ENCODE measurements at regions not wholly inside any gene's neighbourhood (a gene's known extent, or its start where the extent isn't known, plus 50 kb on each side); places are given as distances from the start of the nearest gene placed in this dataset.

DNA sequence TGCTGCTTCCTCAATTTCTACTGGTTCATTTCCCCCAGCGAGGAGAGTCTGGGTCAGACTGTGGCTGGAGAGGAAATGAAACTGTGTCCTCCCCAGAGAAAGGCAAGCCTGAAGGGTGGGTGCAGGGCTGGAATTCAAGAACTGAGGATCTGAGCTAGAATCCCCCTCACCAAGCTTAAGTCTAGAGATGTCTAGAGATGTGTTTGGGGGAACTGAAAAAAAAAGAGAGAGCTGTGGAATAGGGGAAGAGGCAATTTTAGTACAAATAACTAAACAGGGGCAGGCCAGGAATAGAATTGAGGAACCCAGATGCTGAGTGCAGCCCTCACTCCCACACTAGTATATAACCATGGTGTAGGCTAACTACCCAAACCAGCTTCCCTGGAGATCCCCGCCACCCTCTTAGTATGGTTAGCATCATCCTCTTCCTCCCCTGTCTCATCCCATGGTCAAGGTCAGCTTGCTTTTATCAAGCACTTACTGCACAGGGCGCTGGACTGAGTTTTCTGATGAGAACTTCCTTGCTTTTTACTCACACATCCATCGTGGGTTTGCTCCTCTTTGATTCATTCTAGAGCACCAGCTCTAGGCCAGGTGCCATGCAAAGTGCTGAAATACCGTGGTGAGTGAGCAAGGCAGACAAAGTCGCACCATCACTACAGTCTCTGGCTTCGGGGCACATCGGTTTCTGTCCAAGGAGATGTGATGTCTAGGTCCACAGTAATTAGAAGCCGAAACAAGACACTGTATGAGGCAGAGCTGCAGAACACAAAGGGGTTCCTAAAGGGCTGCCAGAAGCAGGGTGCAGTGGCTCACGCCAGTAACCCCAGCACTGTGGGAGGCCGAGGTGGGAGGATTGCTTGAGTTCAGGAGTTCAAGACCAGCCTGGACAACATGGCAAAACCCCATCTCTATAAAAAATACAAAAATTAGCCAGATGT lies 112.9 kb upstream of the IPO9 start:
- CTCF ChIA-PET, result interaction anchor here (2.0 kb wide), 1 partner anchor 11 kb away, joined by 6 read pairs; no protein-coding TSS in a partner anchor
- Mint-ChIP-seq H3K27me3 (peaks cover 1% of the 10 kb centered on the region), H3K4me3 (no peak overlapping the region), H3K4me1 (no peaks in the 10 kb centered on the region), H3K9me3 (no peaks in the 10 kb centered on the region), H3K36me3 (ENCODE audit: low read depth) (no peaks in the 10 kb centered on the region), H3K27ac (no peak overlapping the region)
- no peak for DNase-seq
- POLR2A ChIA-PET, result no interaction called here

GRCh38 chr1:201716742-201717135 lies 112.2 kb upstream of the IPO9 start:
- CTCF ChIA-PET, result interaction anchor here (2.0 kb wide), 1 partner anchor 10 kb away, joined by 6 read pairs; no protein-coding TSS in a partner anchor
- no peak for DNase-seq
- Mint-ChIP-seq H3K4me3 (no peak overlapping the region), H3K9me3 (no peaks in the 10 kb centered on the region), H3K36me3 (ENCODE audit: low read depth) (no peaks in the 10 kb centered on the region), H3K4me1 (no peaks in the 10 kb centered on the region), H3K27ac (no peak overlapping the region), H3K27me3 (peaks cover 1% of the 10 kb centered on the region)
- POLR2A ChIA-PET, result no interaction called here

DNA sequence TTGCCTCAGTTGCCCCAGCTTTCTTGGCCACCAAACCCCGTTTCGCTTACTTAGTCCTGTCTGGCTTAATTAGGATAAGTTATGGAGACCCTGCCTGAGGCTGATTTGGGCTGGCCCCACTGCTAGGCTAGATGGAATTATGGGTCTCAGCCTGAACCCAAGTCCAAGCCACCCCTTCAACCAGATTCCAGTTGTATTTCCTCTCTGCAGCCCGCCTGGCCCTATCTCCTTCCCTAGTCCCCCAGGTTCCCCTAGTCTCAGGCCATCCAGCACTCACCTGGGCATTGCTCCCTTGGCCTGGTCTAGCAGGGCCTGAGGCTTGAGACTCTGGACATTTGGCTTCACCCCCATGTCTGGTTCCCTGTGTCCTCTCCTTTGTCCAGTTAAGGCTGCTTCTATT lies 111.7 kb upstream of the IPO9 start:
- no peaks in the 10 kb centered on the region for H3K9me3 Mint-ChIP-seq
- H3K27ac Mint-ChIP-seq, result no peak overlapping the region
- no peak for DNase-seq
- no peaks in the 10 kb centered on the region for H3K27me3 Mint-ChIP-seq
- H3K4me3 Mint-ChIP-seq, result no peak overlapping the region
- POLR2A ChIA-PET, result no interaction called here
- CTCF ChIA-PET, result interaction anchor here (2.0 kb wide), 1 partner anchor 10 kb away, joined by 6 read pairs; no protein-coding TSS in a partner anchor
- H3K36me3 Mint-ChIP-seq (ENCODE audit: low read depth), result no peaks in the 10 kb centered on the region
- H3K4me1 Mint-ChIP-seq, result no peaks in the 10 kb centered on the region

DNA sequence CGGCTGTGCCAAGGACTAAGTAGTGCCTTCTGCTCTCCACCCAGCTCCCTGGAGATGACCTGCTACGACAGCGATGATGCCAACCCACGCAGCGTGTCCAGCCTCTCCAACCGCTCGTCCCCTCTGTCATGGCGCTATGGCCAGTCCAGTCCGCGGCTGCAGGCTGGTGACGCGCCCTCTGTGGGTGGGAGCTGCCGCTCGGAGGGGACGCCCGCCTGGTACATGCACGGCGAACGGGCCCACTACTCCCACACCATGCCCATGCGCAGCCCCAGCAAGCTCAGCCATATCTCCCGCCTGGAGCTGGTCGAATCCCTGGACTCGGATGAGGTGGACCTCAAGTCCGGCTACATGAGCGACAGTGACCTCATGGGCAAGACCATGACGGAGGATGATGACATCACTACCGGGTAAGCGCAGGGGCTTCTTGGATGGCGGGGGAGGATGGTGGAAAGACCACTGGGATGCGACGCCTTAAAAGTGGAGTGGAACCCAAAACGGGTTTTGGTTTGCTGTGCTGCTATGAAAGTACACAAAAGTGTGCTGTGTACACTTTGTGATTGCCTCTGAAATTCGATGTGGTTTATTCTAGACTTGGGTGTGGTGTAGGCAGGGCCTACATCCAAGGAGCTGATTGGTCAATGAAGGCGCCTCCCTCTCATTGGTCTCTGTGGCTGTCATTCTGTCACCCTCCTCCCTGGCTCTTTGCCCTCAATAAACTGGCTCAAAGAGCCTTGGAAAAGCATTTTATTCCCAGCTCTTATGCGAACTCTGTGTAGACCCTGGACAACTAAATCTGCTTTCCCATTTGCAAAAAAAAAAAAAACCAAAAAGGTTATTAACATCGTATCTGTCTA lies 110.4 kb upstream of the IPO9 start:
- DNase-seq, result no peak
- Mint-ChIP-seq H3K36me3 (ENCODE audit: low read depth) (no peaks in the 10 kb centered on the region), H3K4me3 (no peak overlapping the region), H3K27me3 (no peaks in the 10 kb centered on the region), H3K9me3 (no peaks in the 10 kb centered on the region), H3K27ac (no peak overlapping the region), H3K4me1 (no peaks in the 10 kb centered on the region)
- ChIA-PET POLR2A (no interaction called here), CTCF (interaction anchor here (0.6 to 2.6 kb wide), 2 partner anchors 10 to 28 kb away, joined by 3 to 8 read pairs; no protein-coding TSS in a partner anchor)

GRCh38 chr1:201719812-201720521 lies 109.0 kb upstream of the IPO9 start:
- CTCF ChIA-PET, result interaction anchor here (0.6 to 2.6 kb wide), 2 partner anchors 11 to 32 kb away, joined by 3 to 8 read pairs; no protein-coding TSS in a partner anchor
- H3K36me3 Mint-ChIP-seq (ENCODE audit: low read depth), result no peaks in the 10 kb centered on the region
- POLR2A ChIA-PET, result no interaction called here
- DNase-seq, result no peak
- no peak overlapping the region for H3K4me3 Mint-ChIP-seq
- H3K27ac Mint-ChIP-seq, result no peak overlapping the region
- no peaks in the 10 kb centered on the region for H3K4me1 Mint-ChIP-seq
- peaks cover 5% of the 10 kb centered on the region for H3K27me3 Mint-ChIP-seq
- no peaks in the 10 kb centered on the region for H3K9me3 Mint-ChIP-seq

DNA sequence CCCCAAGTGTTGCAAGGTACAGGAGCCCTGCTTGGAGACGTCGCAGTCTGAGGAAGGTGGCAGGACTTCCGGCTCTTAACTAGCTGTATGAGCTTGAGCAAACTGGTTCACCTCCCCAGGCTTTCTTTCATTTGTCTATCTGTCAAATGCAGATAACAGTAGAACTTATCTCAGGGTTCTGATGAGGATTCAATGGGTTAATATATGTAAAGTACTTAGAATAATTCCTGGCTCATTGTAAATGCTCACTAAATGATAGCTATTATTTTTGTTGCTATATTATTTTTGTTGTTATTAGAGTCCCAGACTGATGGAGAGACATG lies 108.5 kb upstream of the IPO9 start:
- DNase-seq, result no peak
- Mint-ChIP-seq H3K36me3 (ENCODE audit: low read depth) (no peaks in the 10 kb centered on the region), H3K9me3 (no peaks in the 10 kb centered on the region), H3K27me3 (peaks cover 5% of the 10 kb centered on the region), H3K4me3 (no peak overlapping the region), H3K27ac (no peak overlapping the region), H3K4me1 (no peaks in the 10 kb centered on the region)
- ChIA-PET CTCF (interaction anchor here (2.6 kb wide), 1 partner anchor 12 kb away, joined by 8 read pairs; no protein-coding TSS in a partner anchor), POLR2A (no interaction called here)

- Mint-ChIP-seq H3K36me3 (ENCODE audit: low read depth) (no peaks in the 10 kb centered on the region), H3K9me3 (no peaks in the 10 kb centered on the region), H3K4me1 (no peaks in the 10 kb centered on the region), H3K27ac (no peak overlapping the region), H3K27me3 (peaks cover 5% of the 10 kb centered on the region), H3K4me3 (no peak overlapping the region)
- DNase-seq, result no peak
- POLR2A ChIA-PET, result no interaction called here
- CTCF ChIA-PET, result interaction anchor here (1.0 kb wide), 1 partner anchor 12 kb away, joined by 3 read pairs; no protein-coding TSS in a partner anchor
These were observed 107.6 kb upstream of the IPO9 start for GRCh38 chr1:201721082-201722049.

- CTCF ChIA-PET, result interaction anchor here (1.2 to 1.6 kb wide), 2 partner anchors 122 to 172 kb away, joined by 3 read pairs; no protein-coding TSS in a partner anchor
- POLR2A ChIA-PET, result no interaction called here
- Mint-ChIP-seq H3K4me3 (no peak overlapping the region), H3K36me3 (ENCODE audit: low read depth) (no peaks in the 10 kb centered on the region), H3K9me3 (no peaks in the 10 kb centered on the region), H3K27me3 (peaks cover 5% of the 10 kb centered on the region), H3K27ac (no peak overlapping the region), H3K4me1 (no peaks in the 10 kb centered on the region)
- DNase-seq, result no peak
These were observed 104.8 kb upstream of the IPO9 start for GRCh38 chr1:201724039-201724765.

- H3K4me1 Mint-ChIP-seq, result no peaks in the 10 kb centered on the region
- no peaks in the 10 kb centered on the region for H3K36me3 Mint-ChIP-seq (ENCODE audit: low read depth)
- no peaks in the 10 kb centered on the region for H3K9me3 Mint-ChIP-seq
- CTCF ChIA-PET, result interaction anchor here (1.6 kb wide), 1 partner anchor 172 kb away, joined by 3 read pairs; no protein-coding TSS in a partner anchor
- H3K27me3 Mint-ChIP-seq, result peaks cover 5% of the 10 kb centered on the region
- H3K4me3 Mint-ChIP-seq, result no peak overlapping the region
- DNase-seq, result no peak
- POLR2A ChIA-PET, result no interaction called here
- no peak overlapping the region for H3K27ac Mint-ChIP-seq
These were observed 104.2 kb upstream of the IPO9 start for GRCh38 chr1:201724766-201725118.

GRCh38 chr1:201726700-201727099 lies 102.3 kb upstream of the IPO9 start:
- POLR2A ChIA-PET, result no interaction called here
- CTCF ChIA-PET, result interaction anchor here (0.8 to 2.3 kb wide), 3 partner anchors 10 to 17 kb away, joined by 4 to 6 read pairs (median 4); no protein-coding TSS in a partner anchor

DNA sequence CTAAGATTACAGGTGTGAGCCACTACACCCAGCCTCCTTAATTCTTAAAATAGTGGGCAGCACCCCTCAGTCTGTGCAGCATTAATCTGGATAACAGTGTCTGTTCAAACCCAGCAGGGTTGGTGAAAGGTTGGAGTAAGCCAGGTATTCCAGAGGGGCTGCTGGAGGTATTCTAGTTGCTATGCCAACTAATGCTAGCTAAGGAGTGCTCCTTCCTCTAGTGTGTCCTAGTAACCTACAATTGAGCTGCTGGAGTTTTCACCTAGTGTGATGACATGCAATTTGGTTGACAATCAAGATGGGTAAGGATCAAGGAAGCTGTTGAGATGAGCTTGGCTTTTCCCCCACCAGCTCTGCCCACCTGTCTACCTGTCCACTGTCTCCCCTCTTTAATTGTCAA lies 100.2 kb upstream of the IPO9 start:
- POLR2A ChIA-PET, result no interaction called here

More at GRCh38 chr1:201726700-201727099, 102.3 kb upstream of the IPO9 start:
- Mint-ChIP-seq H3K27ac (no peak overlapping the region), H3K9me3 (no peaks in the 10 kb centered on the region), H3K4me1 (no peaks in the 10 kb centered on the region), H3K4me3 (no peak overlapping the region), H3K36me3 (ENCODE audit: low read depth) (no peaks in the 10 kb centered on the region), H3K27me3 (peaks cover 5% of the 10 kb centered on the region)
- DNase-seq, result no peak

More for the DNA sequence above, 100.2 kb upstream of the IPO9 start:
- peaks cover 9% of the 10 kb centered on the region for H3K27me3 Mint-ChIP-seq
- H3K4me3 Mint-ChIP-seq, result no peak overlapping the region
- H3K27ac Mint-ChIP-seq, result no peak overlapping the region
- H3K36me3 Mint-ChIP-seq (ENCODE audit: low read depth), result no peaks in the 10 kb centered on the region
- DNase-seq, result no peak
- H3K9me3 Mint-ChIP-seq, result no peaks in the 10 kb centered on the region
- CTCF ChIA-PET, result no interaction called here
- H3K4me1 Mint-ChIP-seq, result no peaks in the 10 kb centered on the region
